Smooth muscle cell (in vitro differentiated cells): ENCODE measurements at regions not wholly inside any gene's neighbourhood (a gene's known extent, or its start where the extent isn't known, plus 50 kb on each side); places are given as distances from the start of the nearest gene placed in this dataset.

ENCODE experiments used
- DNase-seq: peaks from one replicate; lab custom pipeline; 2025; ENCODE audit not compliant: unreplicated experiment; lab: John Stamatoyannopoulos, UW
- H2AFZ ChIP-seq: fragments of 200-600 bp; sonication (generic); 2 replicates; pipeline ENCODE4 v1.6.0; 2016; ENCODE audit warnings: antibody characterized with exemption, low read depth, mild to moderate bottlenecking
- H3F3A ChIP-seq: fragments of 200-600 bp; sonication (generic); 2 replicates; pipeline ENCODE4 v1.6.0; 2017; ENCODE audit warnings: antibody characterized with exemption, low read depth
- H3K27ac ChIP-seq: fragments of 200-600 bp; sonication (generic); 2 replicates; pipeline ENCODE4 v1.5.1; 2016; ENCODE audit warnings: low read depth, mild to moderate bottlenecking
- H3K27me3 ChIP-seq: fragments of 200-600 bp; sonication (generic); 2 replicates; pipeline ENCODE4 v1.6.1; 2016; ENCODE audit warnings: low read depth, mild to moderate bottlenecking
- H3K36me3 ChIP-seq: fragments of 200-600 bp; sonication (generic); 2 replicates; pipeline ENCODE4 v1.5.1; 2016; ENCODE audit warnings: low read depth
- H3K4me1 ChIP-seq: fragments of 200-600 bp; sonication (generic); 2 replicates; pipeline ENCODE4 v1.5.1; 2016; ENCODE audit warnings: low read depth
- H3K4me2 ChIP-seq: fragments of 200-600 bp; sonication (generic); 2 replicates; pipeline ENCODE4 v1.6.0; 2016; ENCODE audit warnings: mild to moderate bottlenecking
- H3K4me3 ChIP-seq: fragments of 200-600 bp; sonication (generic); 2 replicates; pipeline ENCODE4 v1.5.1; 2016; ENCODE audit warnings: mild to moderate bottlenecking
- H3K79me2 ChIP-seq: fragments of 200-600 bp; sonication (generic); 2 replicates; pipeline ENCODE4 v1.6.0; 2016; ENCODE audit warnings: low read depth, mild to moderate bottlenecking
- H3K9ac ChIP-seq: fragments of 200-600 bp; sonication (generic); 2 replicates; pipeline ENCODE4 v1.6.0; 2016; ENCODE audit warnings: low read depth
- H3K9me3 ChIP-seq: fragments of 200-600 bp; sonication (generic); replicated peaks from 2 replicates; pipeline ENCODE4 v1.5.1; 2016; ENCODE audit warnings: low read depth
- H4K20me1 ChIP-seq: fragments of 200-600 bp; sonication (generic); 2 replicates; pipeline ENCODE4 v1.6.0; 2016; ENCODE audit warnings: low read depth
- WGBS: methylation state at CpG from one replicate; pipeline ENCODE4 v1.1.7; 2016; ENCODE audit warnings: low lambda C conversion rate; 5-methylcytosine and 5-hydroxymethylcytosine counted together
- TF ChIP-seq, protein P1 (sequence below): fragments of 200-600 bp; sonication (generic); IDR thresholded peaks from 2 replicates; pipeline ENCODE4 v1.5.1; 2017; ENCODE audit warnings: borderline replicate concordance, mild to moderate bottlenecking, antibody characterized with exemption; ENCODE audit not compliant: insufficient read depth, poor library complexity, severe bottlenecking

DNA sequence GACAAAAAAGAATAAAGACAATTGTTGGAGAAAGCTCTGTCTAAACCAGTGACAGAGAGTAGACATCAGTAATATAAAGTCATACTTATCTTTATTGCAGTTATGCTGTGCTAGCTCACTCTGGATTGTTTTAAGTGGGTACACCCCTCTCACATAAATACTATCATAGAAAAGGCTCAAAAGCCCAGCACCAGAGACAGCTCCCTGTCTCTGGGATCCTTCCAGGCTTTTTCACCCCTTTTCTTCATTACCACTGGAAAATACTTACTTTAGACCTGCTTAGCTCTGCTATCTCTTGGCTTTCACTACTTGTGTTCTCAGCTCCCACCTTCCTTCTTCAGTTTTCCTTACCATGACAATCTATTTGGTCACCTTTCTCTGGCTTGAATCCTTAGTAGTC, 259.1 kb upstream of the MINDY3 start:
- Histone ChIP-seq H3K4me2 (no peak overlapping the region), H2AFZ (no peak overlapping the region), H3K36me3 (no peaks in the 10 kb centered on the region), H3K27ac (no peak overlapping the region), H3K4me1 (no peaks in the 10 kb centered on the region), H3K79me2 (no peaks in the 10 kb centered on the region), H3K9ac (no peak overlapping the region), H3K9me3 (no peaks in the 10 kb centered on the region), H4K20me1 (no peaks in the 10 kb centered on the region), H3K27me3 (no peaks in the 10 kb centered on the region), H3K4me3 (no peak overlapping the region), H3F3A (no peaks in the 10 kb centered on the region)
- no peak for DNase-seq
- TF ChIP-seq, protein P1, sequence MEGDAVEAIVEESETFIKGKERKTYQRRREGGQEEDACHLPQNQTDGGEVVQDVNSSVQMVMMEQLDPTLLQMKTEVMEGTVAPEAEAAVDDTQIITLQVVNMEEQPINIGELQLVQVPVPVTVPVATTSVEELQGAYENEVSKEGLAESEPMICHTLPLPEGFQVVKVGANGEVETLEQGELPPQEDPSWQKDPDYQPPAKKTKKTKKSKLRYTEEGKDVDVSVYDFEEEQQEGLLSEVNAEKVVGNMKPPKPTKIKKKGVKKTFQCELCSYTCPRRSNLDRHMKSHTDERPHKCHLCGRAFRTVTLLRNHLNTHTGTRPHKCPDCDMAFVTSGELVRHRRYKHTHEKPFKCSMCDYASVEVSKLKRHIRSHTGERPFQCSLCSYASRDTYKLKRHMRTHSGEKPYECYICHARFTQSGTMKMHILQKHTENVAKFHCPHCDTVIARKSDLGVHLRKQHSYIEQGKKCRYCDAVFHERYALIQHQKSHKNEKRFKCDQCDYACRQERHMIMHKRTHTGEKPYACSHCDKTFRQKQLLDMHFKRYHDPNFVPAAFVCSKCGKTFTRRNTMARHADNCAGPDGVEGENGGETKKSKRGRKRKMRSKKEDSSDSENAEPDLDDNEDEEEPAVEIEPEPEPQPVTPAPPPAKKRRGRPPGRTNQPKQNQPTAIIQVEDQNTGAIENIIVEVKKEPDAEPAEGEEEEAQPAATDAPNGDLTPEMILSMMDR = no peak

- Histone ChIP-seq H3K79me2 (no peaks in the 10 kb centered on the region), H3F3A (no peaks in the 10 kb centered on the region), H3K36me3 (no peaks in the 10 kb centered on the region), H3K4me1 (no peaks in the 10 kb centered on the region), H3K9me3 (no peaks in the 10 kb centered on the region), H3K4me3 (no peak overlapping the region), H3K27me3 (no peaks in the 10 kb centered on the region), H4K20me1 (no peaks in the 10 kb centered on the region), H3K27ac (no peak overlapping the region), H2AFZ (no peak overlapping the region), H3K9ac (no peak overlapping the region), H3K4me2 (no peak overlapping the region)
- 70% methylated on average over 3 of the region's 3 CpGs for WGBS
- TF ChIP-seq, protein P1 = no peak
- no peak for DNase-seq
These were observed 260.3 kb upstream of the MINDY3 start for GRCh38 chr10:16120563-16120962.

GRCh38 chr10:16141499-16141898, 281.2 kb upstream of the MINDY3 start:
- Histone ChIP-seq H3K4me1 (no peaks in the 10 kb centered on the region), H3K9me3 (no peaks in the 10 kb centered on the region), H2AFZ (no peak overlapping the region), H3K27ac (no peak overlapping the region), H3K79me2 (no peaks in the 10 kb centered on the region), H3F3A (no peaks in the 10 kb centered on the region), H3K4me2 (no peak overlapping the region), H3K27me3 (no peaks in the 10 kb centered on the region), H4K20me1 (no peaks in the 10 kb centered on the region), H3K4me3 (no peak overlapping the region), H3K36me3 (no peaks in the 10 kb centered on the region), H3K9ac (no peak overlapping the region)
- TF ChIP-seq, protein P1 = no peak
- DNase-seq = no peak
- WGBS = 84% methylated on average over 2 of the region's 2 CpGs

DNA sequence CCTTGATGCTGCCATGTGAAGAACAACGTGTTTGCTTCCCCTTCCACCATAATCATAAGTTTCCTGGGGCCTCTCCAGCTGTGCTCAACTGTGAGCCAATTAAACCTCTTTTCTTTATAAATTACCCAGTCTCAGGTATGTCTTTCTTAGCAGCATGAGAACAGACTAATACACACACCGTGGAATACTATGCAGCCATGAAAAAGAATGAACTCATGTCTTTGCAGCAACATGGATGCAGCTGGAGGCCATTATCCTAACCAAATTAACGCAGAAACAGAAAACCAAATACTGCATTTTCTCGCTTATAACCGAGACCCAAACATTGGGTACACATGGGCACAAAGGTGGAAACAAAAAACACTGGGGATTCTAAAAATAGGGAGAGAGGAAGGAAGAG, 286.7 kb upstream of the MINDY3 start:
- Histone ChIP-seq H3K9me3 (no peaks in the 10 kb centered on the region), H3K27ac (no peak overlapping the region), H3K9ac (no peak overlapping the region), H2AFZ (no peak overlapping the region), H4K20me1 (no peaks in the 10 kb centered on the region), H3K36me3 (no peaks in the 10 kb centered on the region), H3K27me3 (no peaks in the 10 kb centered on the region), H3K79me2 (no peaks in the 10 kb centered on the region), H3F3A (no peaks in the 10 kb centered on the region), H3K4me3 (no peak overlapping the region), H3K4me2 (no peak overlapping the region), H3K4me1 (no peaks in the 10 kb centered on the region)
- TF ChIP-seq, protein P1 = no peak
- WGBS = 91% methylated on average over 5 of the region's 5 CpGs
- DNase-seq = no peak
